ENCODE measurements at regions not wholly inside any gene's neighbourhood (a gene's known extent, or its start where the extent isn't known, plus 50 kb on each side); places are given as distances from the start of the nearest gene placed in this dataset.
A peak's percentile ranks its signal among the peaks of the same experiment; 100 is the strongest.

GRCh38 chrX:40268188-40268520 is 170.4 kb upstream of the BCOR start (continued):
- TF ChIP-seq EP300 (IDR thresholded peaks at IDR 0.05; ENCODE audit: borderline replicate concordance in 1 of 2, control insufficient read depth in 1 of 2, low read depth in 2 of 2, low read length in 2 of 2) (no peak), ZZZ3 (IDR thresholded peaks at IDR 0.05; ENCODE audit: control insufficient read depth, insufficient read length, low read depth) (no peak), HCFC1 (IDR thresholded peaks at IDR 0.05; ENCODE audit: low read length) (no peak)

DNA sequence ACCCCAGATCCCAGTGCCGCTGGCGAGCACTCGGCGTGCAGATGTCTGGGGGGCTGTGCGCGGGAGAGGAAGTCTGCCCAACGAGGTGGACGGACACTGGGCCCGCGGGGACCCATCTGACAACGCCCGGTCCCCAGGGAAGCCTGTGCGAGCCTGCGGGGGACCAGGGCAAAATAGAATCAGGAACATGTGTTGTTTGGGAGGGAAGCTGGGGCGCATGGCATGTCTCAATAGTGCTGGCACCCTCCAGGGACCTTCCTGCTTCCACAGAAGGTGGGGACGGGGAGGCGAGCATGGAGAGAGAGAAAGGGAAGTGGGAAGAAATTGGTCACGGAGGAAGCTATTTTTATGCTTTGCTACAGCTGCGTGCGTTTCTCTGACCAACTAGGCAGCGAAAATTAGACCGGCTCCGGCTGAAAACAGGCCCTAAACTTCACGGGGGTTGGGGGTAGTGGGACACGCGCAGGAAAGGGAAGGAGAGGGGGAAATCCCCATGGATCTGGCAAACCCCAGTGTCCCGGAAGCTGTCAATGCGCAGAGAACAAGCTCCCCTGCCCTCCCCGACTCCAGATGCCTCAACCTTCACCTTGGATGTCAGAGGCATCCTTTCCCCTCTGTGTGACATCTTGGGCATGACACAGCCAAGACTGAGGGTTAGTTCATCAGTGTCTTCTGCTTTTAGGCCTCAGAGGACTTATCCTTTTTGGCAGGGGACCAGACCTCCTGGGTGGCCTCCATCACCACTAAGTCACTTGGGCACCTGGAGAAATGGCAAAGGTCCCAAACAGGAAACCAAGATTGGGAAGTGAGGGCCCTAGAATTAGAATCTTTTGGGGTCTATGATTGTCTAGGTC is 169.8 kb upstream of the BCOR start:
- peak; percentile 19 for DNase-seq (ENCODE audit: low read depth, low spot score)
- in situ Hi-C loops (cut with MboI) = no loop called here
- H3K4me1 ChIP-seq (ENCODE audit: control insufficient read depth, insufficient read depth, low read length) = peaks cover 14% of the 10 kb centered on the region
- no peaks in the 10 kb centered on the region for H4K20me1 ChIP-seq (ENCODE audit: control insufficient read depth, insufficient read depth)
- CTCF ChIA-PET = interaction anchor here (0.6 kb wide), 1 partner anchor 173 kb away, joined by 3 read pairs; no protein-coding TSS in a partner anchor
- no peak for FAIRE-seq
- SMC1A ChIA-PET (ENCODE audit: uncharacterized antibody, unreplicated experiment) = no interaction called here
- TF ChIP-seq EED (IDR thresholded peaks at IDR 0.05; ENCODE audit: low read depth) (peak; percentile 67), NFIC (IDR thresholded peaks at IDR 0.05; ENCODE audit: low read depth, low read length) (peak; percentile 31; the same call in 1 of the 2 replicates), SIX5 (IDR thresholded peaks at IDR 0.05; ENCODE audit: low read depth, low read length, severe bottlenecking) (no peak), ZNF24 (IDR thresholded peaks at IDR 0.05) (no peak), SMAD1 (IDR thresholded peaks at IDR 0.05; ENCODE audit: low read depth, partially characterized antibody) (no peak), IKZF2 (IDR thresholded peaks at IDR 0.05) (peak; percentile 24 to 54; a peak in 2 of 4 replicates), MEF2A (IDR thresholded peaks at IDR 0.05; ENCODE audit: insufficient read depth, low read depth, low read length) (peak; percentile 78), NFXL1 (IDR thresholded peaks at IDR 0.05; ENCODE audit: borderline replicate concordance) (no peak), RUNX3 (IDR thresholded peaks at IDR 0.05; ENCODE audit: low read length) (peak; percentile 30; the same call in 1 of the 2 replicates), CBX5 (IDR thresholded peaks at IDR 0.05; ENCODE audit: low read depth) (0 out of 2 replicates have a peak, but pooled peaks have one; percentile 5), TCF12 (IDR thresholded peaks at IDR 0.05; ENCODE audit: low read depth, low read length) (0 out of 2 replicates have a peak, but pooled peaks have one; percentile 17), IKZF1 (conservative IDR thresholded peaks at IDR 0.05) (peak; percentile 58), SPI1 (IDR thresholded peaks at IDR 0.05; ENCODE audit: borderline replicate concordance, insufficient read depth, low read depth, low read length) (peak; percentile 81; the same call in 1 of the 2 replicates), BCL11A (IDR thresholded peaks at IDR 0.05; ENCODE audit: low read depth, low read length) (0 out of 2 replicates have a peak, but pooled peaks have one; percentile 15)
- H3K9me3 ChIP-seq (replicated peaks; ENCODE audit: control insufficient read depth, insufficient read depth, low read length) = no peaks in the 10 kb centered on the region; the same call in 2 of the 3 replicates
- H3K27ac ChIP-seq (ENCODE audit: control insufficient read depth, insufficient read depth) = peak overlapping the region; percentile 52
- 8% methylated on average over 27 of the region's 29 CpGs for WGBS (ENCODE audit: insufficient coverage, insufficient replicate concordance, low lambda C conversion rate, missing lambda C conversion rate)
- H3K79me2 ChIP-seq (ENCODE audit: control insufficient read depth, insufficient read depth, low read length) = no peaks in the 10 kb centered on the region
- H3K27me3 ChIP-seq (replicated peaks in 1 of 2; ENCODE audit: control insufficient read depth in 2 of 2, insufficient read depth in 2 of 2, low read length in 1 of 2) = no peaks in the 10 kb centered on the region
- no peaks in the 10 kb centered on the region for H3K36me3 ChIP-seq (ENCODE audit: control insufficient read depth in 2 of 2, insufficient read depth in 2 of 2, low read length in 1 of 2)
- peak overlapping the region; percentile 87 for H3K4me2 ChIP-seq (ENCODE audit: control insufficient read depth, insufficient read depth)
- RAD21 ChIA-PET (ENCODE audit: unreplicated experiment) = interaction anchor here (0.6 to 1.2 kb wide), 2 partner anchors 202 to 495 kb away, joined by 3 read pairs; no protein-coding TSS in a partner anchor
- H3K9ac ChIP-seq (ENCODE audit: control insufficient read depth, insufficient read depth, low read length) = peak overlapping the region; percentile 62; the same call in 1 of the 2 replicates
- H3K4me3 ChIP-seq = peak overlapping the region; percentile 41; the same call in 1 of the 2 replicates
- no TSS peak for BruUV-seq (replicated peaks)
- peak; percentile 74 for ATAC-seq
- H2AFZ ChIP-seq (ENCODE audit: control insufficient read depth, low read depth, low read length) = peak overlapping the region; percentile 65
- POLR2A ChIA-PET = no interaction called here
- intact Hi-C loops (cut with micrococcal nuclease; ENCODE audit: unreplicated experiment) = loop anchor here (5.0 to 10.0 kb wide), 3 partner anchors 95 to 205 kb away; partner anchors contain the start of gene BCOR
